ENCODE measurements at regions not wholly inside any gene's neighbourhood (a gene's known extent, or its start where the extent isn't known, plus 50 kb on each side); places are given as distances from the start of the nearest gene placed in this dataset.

- H3K36me3 Mint-ChIP-seq, result no peaks in the 10 kb centered on the region
- peaks cover 42% of the 10 kb centered on the region for H3K4me1 Mint-ChIP-seq (ENCODE audit: unreplicated experiment)
- no peaks in the 10 kb centered on the region for H3K9me3 Mint-ChIP-seq
- no peak for DNase-seq (ENCODE audit: extremely low spot score, unreplicated experiment)
- no peak overlapping the region for H3K4me3 Mint-ChIP-seq
- TF ChIP-seq CTCF (conservative IDR thresholded peaks at IDR 0.05), result no peak
- peaks cover 61% of the 10 kb centered on the region for H3K27me3 Mint-ChIP-seq
- no peak overlapping the region for H3K27ac Mint-ChIP-seq
These were observed 407.6 kb upstream of the PSMD7 start for GRCh38 chr16:73888840-73889490.

- Mint-ChIP-seq H3K9me3 (no peaks in the 10 kb centered on the region), H3K36me3 (no peaks in the 10 kb centered on the region), H3K27ac (no peak overlapping the region), H3K4me1 (ENCODE audit: unreplicated experiment) (peaks cover 38% of the 10 kb centered on the region), H3K4me3 (no peak overlapping the region), H3K27me3 (peaks cover 59% of the 10 kb centered on the region)
- no peak for DNase-seq (ENCODE audit: extremely low spot score, unreplicated experiment)
- no peak for TF ChIP-seq CTCF (conservative IDR thresholded peaks at IDR 0.05)
These were observed 408.7 kb upstream of the PSMD7 start for GRCh38 chr16:73887911-73888310.

GRCh38 chr16:73886426-73886825 is 410.2 kb upstream of the PSMD7 start:
- Mint-ChIP-seq H3K4me3 (no peak overlapping the region), H3K4me1 (ENCODE audit: unreplicated experiment) (peaks cover 41% of the 10 kb centered on the region), H3K27ac (no peak overlapping the region), H3K36me3 (no peaks in the 10 kb centered on the region), H3K9me3 (no peaks in the 10 kb centered on the region), H3K27me3 (peaks cover 56% of the 10 kb centered on the region)
- no peak for DNase-seq (ENCODE audit: extremely low spot score, unreplicated experiment)
- peak; percentile 3 for TF ChIP-seq CTCF (conservative IDR thresholded peaks at IDR 0.05)

DNA sequence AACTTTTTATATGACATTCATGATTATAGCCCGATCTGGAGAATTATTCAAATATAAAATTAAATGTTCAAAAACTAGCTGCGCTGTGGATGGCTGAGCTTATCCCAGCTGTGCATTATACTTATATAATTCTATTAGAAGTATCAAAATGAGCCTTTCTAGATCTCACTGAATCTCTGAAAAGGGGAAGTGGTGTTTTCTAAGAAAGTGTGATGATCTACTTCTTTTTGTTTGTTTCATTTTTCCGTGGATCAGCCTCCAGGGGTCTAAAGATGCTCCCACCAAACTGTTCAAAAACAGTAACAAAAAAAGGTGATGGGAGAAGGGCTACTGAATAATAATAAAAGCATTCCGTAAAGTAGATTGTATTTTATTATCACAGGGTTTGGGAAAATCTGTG is 411.3 kb upstream of the PSMD7 start:
- Mint-ChIP-seq H3K4me1 (ENCODE audit: unreplicated experiment) (peaks cover 43% of the 10 kb centered on the region), H3K9me3 (no peaks in the 10 kb centered on the region), H3K27me3 (peaks cover 54% of the 10 kb centered on the region)

DNA sequence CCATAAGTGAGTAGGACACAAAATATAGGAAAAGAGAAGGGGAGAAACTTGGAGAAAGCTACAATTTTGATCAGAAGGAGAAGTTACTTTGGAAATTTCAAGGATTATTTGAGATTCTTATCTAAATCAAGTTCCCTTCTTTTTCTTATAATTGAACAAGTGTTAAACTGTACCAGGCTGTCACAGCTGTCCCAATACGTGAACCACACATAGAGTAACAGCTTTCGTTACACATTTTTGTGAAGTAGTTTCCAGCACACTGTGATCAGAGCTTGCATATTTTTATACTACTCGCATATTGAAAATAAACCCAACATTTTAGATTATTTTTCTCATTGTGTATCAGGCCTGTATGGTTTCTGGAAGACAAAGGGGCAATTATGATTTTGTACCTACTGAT is 412.8 kb upstream of the PSMD7 start:
- Mint-ChIP-seq H3K36me3 (no peaks in the 10 kb centered on the region), H3K4me1 (ENCODE audit: unreplicated experiment) (peaks cover 52% of the 10 kb centered on the region), H3K4me3 (no peak overlapping the region), H3K27ac (no peak overlapping the region), H3K27me3 (peaks cover 45% of the 10 kb centered on the region), H3K9me3 (no peaks in the 10 kb centered on the region)
- no peak for DNase-seq (ENCODE audit: extremely low spot score, unreplicated experiment)
- TF ChIP-seq CTCF (conservative IDR thresholded peaks at IDR 0.05), result no peak

More for the DNA sequence above, 411.3 kb upstream of the PSMD7 start:
- H3K36me3 Mint-ChIP-seq, result no peaks in the 10 kb centered on the region
- no peak overlapping the region for H3K4me3 Mint-ChIP-seq
- no peak for TF ChIP-seq CTCF (conservative IDR thresholded peaks at IDR 0.05)
- no peak overlapping the region for H3K27ac Mint-ChIP-seq
- DNase-seq (ENCODE audit: extremely low spot score, unreplicated experiment), result no peak

DNA sequence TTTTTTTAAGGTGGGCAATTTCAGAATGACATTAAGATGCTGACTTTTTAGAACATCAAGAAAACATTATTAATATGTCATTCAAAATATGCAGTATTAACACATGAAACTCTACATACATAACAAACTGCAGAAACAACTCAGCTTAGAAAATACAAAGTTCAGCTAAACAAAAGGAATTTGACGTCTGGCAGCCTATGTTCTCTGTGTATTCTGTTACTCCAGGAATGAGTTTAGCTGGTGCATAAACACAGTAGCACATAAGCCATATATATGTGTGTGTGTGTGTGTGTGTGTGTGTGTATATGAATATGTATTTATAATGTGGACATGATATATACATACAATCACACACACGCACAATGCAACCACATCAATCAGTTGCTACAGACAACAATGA is 413.5 kb upstream of the PSMD7 start:
- no peak for DNase-seq (ENCODE audit: extremely low spot score, unreplicated experiment)
- Mint-ChIP-seq H3K27ac (no peak overlapping the region), H3K9me3 (no peaks in the 10 kb centered on the region), H3K27me3 (peaks cover 40% of the 10 kb centered on the region), H3K4me3 (no peak overlapping the region), H3K36me3 (no peaks in the 10 kb centered on the region), H3K4me1 (ENCODE audit: unreplicated experiment) (peaks cover 51% of the 10 kb centered on the region)
- no peak for TF ChIP-seq CTCF (conservative IDR thresholded peaks at IDR 0.05)
